Tibial nerve (tissue), 4 donors: ENCODE measurements at regions not wholly inside any gene's neighbourhood (a gene's known extent, or its start where the extent isn't known, plus 50 kb on each side); places are given as distances from the start of the nearest gene placed in this dataset.

Experiments used
- DNase-seq, 2 donors: peaks; one replicate each; pipeline ENCODE4 v3.0.0-alpha.2; 2019; ENCODE audit warnings: low spot score in 2 of 2
- H3K27ac ChIP-seq, 4 donors: fragments of 200-600 bp; sonication (generic) in 3 of 4; one replicate each; pipeline ENCODE4 v1.5.1; 2017 to 2019; ENCODE audit warnings: mild to moderate bottlenecking in 1 of 4
- H3K27me3 ChIP-seq, 2 donors: fragments of 200-600 bp; sonication (generic) in 1 of 2; one replicate each; pipeline versions ENCODE4 v1.5.1 to v1.6.0; 2017 to 2019
- H3K36me3 ChIP-seq, 3 donors: fragments of 200-600 bp; sonication (generic); one replicate each; pipeline ENCODE4 v1.5.1; 2018 to 2019
- H3K4me1 ChIP-seq, 4 donors: fragments of 200-600 bp; sonication (generic) in 3 of 4; one replicate each; pipeline ENCODE4 v1.5.1; 2017 to 2019
- H3K4me3 ChIP-seq, 4 donors: fragments of 200-600 bp; sonication (generic) in 3 of 4; one replicate each; pipeline ENCODE4 v1.5.1; 2017 to 2019; ENCODE audit warnings: mild to moderate bottlenecking in 1 of 4, moderate library complexity in 1 of 4
- H3K9me3 ChIP-seq, 4 donors: fragments of 200-600 bp; sonication (generic) in 3 of 4; one replicate each; pipeline ENCODE4 v1.5.1; 2017 to 2019
- CTCF ChIP-seq, 5 experiments: fragments of 200-600 bp in 3 of 5; fragments of 450-650 bp in 2 of 5; sonication (generic) in 3 of 5; IDR thresholded peaks; one replicate each; pipeline ENCODE4 v1.5.1; 2016 to 2019; ENCODE audit warnings: antibody characterized with exemption in 5 of 5, mild to moderate bottlenecking in 3 of 5, moderate library complexity in 2 of 5
- EP300 ChIP-seq, 2 donors: sonication (generic); formaldehyde crosslinking; IDR thresholded peaks; one replicate each; pipeline ENCODE4 v1.6.1; 2017; ENCODE audit warnings: antibody characterized with exemption in 2 of 2, mild to moderate bottlenecking in 1 of 2
- POLR2A ChIP-seq, 2 donors: fragments of 450-650 bp; IDR thresholded peaks; one replicate each; pipeline ENCODE4 v1.6.1; 2017; ENCODE audit warnings: antibody characterized with exemption in 2 of 2, mild to moderate bottlenecking in 2 of 2, moderate library complexity in 2 of 2
- WGBS, 2 donors: methylation state at CpG; one replicate each; pipeline ENCODE4 v1.1.5; 2018; 5-methylcytosine and 5-hydroxymethylcytosine counted together

- H3K36me3 ChIP-seq: no peaks in the 10 kb centered on the region
- H3K27me3 ChIP-seq: no peaks in the 10 kb centered on the region
- H3K9me3 ChIP-seq: no peaks in the 10 kb centered on the region
- no peak overlapping the region for H3K27ac ChIP-seq
- TF ChIP-seq CTCF (IDR thresholded peaks at IDR 0.05): no peak
- no peak for TF ChIP-seq EP300 (IDR thresholded peaks at IDR 0.05)
- no peak for TF ChIP-seq POLR2A (IDR thresholded peaks at IDR 0.05)
- WGBS, 2 donors: 89 to 90% methylated on average over 3 of the region's 3 CpGs
- H3K4me3 ChIP-seq: no peak overlapping the region
- DNase-seq: no peak
- H3K4me1 ChIP-seq: no peaks in the 10 kb centered on the region
These were observed 102.1 kb upstream of the SPHKAP start for GRCh38 chr2:228283491-228284171.

GRCh38 chr2:228282376-228282775 lies 100.9 kb upstream of the SPHKAP start:
- Histone ChIP-seq H3K4me1 (no peaks in the 10 kb centered on the region), H3K36me3 (no peaks in the 10 kb centered on the region), H3K27ac (no peak overlapping the region), H3K4me3 (no peak overlapping the region), H3K27me3 (no peaks in the 10 kb centered on the region), H3K9me3 (no peaks in the 10 kb centered on the region)
- no peak for TF ChIP-seq POLR2A (IDR thresholded peaks at IDR 0.05)
- no peak for TF ChIP-seq CTCF (IDR thresholded peaks at IDR 0.05)
- no peak for TF ChIP-seq EP300 (IDR thresholded peaks at IDR 0.05)
- no peak for DNase-seq
- WGBS, 2 donors: 87 to 89% methylated on average over 2 of the region's 2 CpGs

- TF ChIP-seq POLR2A (IDR thresholded peaks at IDR 0.05) (no peak), EP300 (IDR thresholded peaks at IDR 0.05) (no peak), CTCF (IDR thresholded peaks at IDR 0.05) (no peak)
- 72 to 76% methylated on average over 6 of the region's 6 CpGs for WGBS, 2 donors
- DNase-seq: no peak
- no peak overlapping the region for H3K4me3 ChIP-seq
- no peaks in the 10 kb centered on the region for H3K27me3 ChIP-seq
- no peaks in the 10 kb centered on the region for H3K4me1 ChIP-seq
- no peak overlapping the region for H3K27ac ChIP-seq
- no peaks in the 10 kb centered on the region for H3K9me3 ChIP-seq
- no peaks in the 10 kb centered on the region for H3K36me3 ChIP-seq
These were observed 91.7 kb upstream of the SPHKAP start for GRCh38 chr2:228273159-228273558.

GRCh38 chr2:228269351-228269750 lies 87.9 kb upstream of the SPHKAP start:
- WGBS, 2 donors: 39 to 54% methylated on average over 2 of the region's 2 CpGs
- DNase-seq: no peak
- H3K4me3 ChIP-seq: no peak overlapping the region

GRCh38 chr2:228268756-228269155 lies 87.3 kb upstream of the SPHKAP start:
- Histone ChIP-seq H3K36me3 (no peaks in the 10 kb centered on the region), H3K27ac (no peak overlapping the region), H3K4me1 (no peaks in the 10 kb centered on the region), H3K27me3 (no peaks in the 10 kb centered on the region), H3K4me3 (no peak overlapping the region), H3K9me3 (no peaks in the 10 kb centered on the region)
- TF ChIP-seq POLR2A (IDR thresholded peaks at IDR 0.05) (no peak), EP300 (IDR thresholded peaks at IDR 0.05) (no peak), CTCF (IDR thresholded peaks at IDR 0.05) (no peak)
- DNase-seq: no peak
- WGBS, 2 donors: 67 to 71% methylated on average over 1 of the region's 1 CpG

More at GRCh38 chr2:228269351-228269750, 87.9 kb upstream of the SPHKAP start:
- Histone ChIP-seq H3K9me3 (no peaks in the 10 kb centered on the region), H3K36me3 (no peaks in the 10 kb centered on the region), H3K27ac (no peak overlapping the region), H3K4me1 (no peaks in the 10 kb centered on the region), H3K27me3 (no peaks in the 10 kb centered on the region)
- TF ChIP-seq POLR2A (IDR thresholded peaks at IDR 0.05) (no peak), EP300 (IDR thresholded peaks at IDR 0.05) (no peak)
